ENCODE measurements at regions not wholly inside any gene's neighbourhood (a gene's known extent, or its start where the extent isn't known, plus 50 kb on each side); places are given as distances from the start of the nearest gene placed in this dataset.

DNA sequence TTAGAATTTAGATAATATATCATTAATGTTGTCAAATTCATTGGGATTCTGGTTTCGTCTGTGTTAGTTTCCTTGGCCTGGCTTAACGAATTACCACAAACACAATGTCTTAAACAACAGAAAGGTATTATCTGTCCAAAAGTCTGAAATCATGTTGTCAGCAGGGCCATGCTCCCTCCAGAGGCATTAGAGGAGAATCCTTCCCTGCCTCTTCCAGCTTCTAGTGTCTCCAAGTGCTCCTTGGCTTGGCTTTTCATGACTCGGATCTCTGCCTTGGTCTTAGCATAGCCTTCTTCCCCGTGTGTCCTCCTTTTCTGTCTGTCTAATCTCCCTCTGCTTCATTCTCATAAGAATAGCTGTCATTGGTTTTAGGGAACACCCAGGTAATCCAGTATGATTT, 482.5 kb downstream of the SEMA3D start:
- TF ChIP-seq, protein P1, sequence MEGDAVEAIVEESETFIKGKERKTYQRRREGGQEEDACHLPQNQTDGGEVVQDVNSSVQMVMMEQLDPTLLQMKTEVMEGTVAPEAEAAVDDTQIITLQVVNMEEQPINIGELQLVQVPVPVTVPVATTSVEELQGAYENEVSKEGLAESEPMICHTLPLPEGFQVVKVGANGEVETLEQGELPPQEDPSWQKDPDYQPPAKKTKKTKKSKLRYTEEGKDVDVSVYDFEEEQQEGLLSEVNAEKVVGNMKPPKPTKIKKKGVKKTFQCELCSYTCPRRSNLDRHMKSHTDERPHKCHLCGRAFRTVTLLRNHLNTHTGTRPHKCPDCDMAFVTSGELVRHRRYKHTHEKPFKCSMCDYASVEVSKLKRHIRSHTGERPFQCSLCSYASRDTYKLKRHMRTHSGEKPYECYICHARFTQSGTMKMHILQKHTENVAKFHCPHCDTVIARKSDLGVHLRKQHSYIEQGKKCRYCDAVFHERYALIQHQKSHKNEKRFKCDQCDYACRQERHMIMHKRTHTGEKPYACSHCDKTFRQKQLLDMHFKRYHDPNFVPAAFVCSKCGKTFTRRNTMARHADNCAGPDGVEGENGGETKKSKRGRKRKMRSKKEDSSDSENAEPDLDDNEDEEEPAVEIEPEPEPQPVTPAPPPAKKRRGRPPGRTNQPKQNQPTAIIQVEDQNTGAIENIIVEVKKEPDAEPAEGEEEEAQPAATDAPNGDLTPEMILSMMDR (IDR thresholded peaks at IDR 0.05): no peak
- TF ChIP-seq EZH2 (IDR thresholded peaks at IDR 0.05): no peak
- TF ChIP-seq EZH2phosphoT487 (IDR thresholded peaks at IDR 0.05): no peak

All from neural progenitor cell (in vitro differentiated cells).